ENCODE measurements at regions not wholly inside any gene's neighbourhood (a gene's known extent, or its start where the extent isn't known, plus 50 kb on each side); places are given as distances from the start of the nearest gene placed in this dataset.
"Not testable (repeated sequence)": the region's sequence is repeated elsewhere in the genome, so short reads cannot be mapped to it uniquely, and the experiment has no call there.

DNA sequence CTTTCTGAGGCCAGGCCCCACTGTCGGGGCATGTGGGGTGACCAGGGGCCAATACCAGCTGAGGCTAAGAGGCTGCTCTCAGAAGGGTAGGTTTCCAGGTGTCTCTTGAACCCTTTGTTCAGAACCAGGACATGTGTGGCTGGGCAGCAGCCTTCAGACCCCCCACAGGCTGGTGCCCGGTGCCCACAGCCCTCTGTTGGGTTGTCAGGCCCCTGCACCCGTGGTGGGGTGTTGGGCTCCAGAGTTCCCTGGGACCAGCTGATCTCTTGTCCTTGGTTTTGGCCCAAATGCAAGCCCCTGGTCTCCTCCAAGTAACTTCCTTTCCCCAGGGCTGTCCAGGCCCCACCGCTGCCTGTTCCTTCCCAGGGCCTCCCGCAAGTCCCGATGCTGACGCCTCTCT is 226.0 kb downstream of the TMEM121 start:
- not testable (repeated sequence) for DNase-seq (ENCODE audit: low read depth)

DNA sequence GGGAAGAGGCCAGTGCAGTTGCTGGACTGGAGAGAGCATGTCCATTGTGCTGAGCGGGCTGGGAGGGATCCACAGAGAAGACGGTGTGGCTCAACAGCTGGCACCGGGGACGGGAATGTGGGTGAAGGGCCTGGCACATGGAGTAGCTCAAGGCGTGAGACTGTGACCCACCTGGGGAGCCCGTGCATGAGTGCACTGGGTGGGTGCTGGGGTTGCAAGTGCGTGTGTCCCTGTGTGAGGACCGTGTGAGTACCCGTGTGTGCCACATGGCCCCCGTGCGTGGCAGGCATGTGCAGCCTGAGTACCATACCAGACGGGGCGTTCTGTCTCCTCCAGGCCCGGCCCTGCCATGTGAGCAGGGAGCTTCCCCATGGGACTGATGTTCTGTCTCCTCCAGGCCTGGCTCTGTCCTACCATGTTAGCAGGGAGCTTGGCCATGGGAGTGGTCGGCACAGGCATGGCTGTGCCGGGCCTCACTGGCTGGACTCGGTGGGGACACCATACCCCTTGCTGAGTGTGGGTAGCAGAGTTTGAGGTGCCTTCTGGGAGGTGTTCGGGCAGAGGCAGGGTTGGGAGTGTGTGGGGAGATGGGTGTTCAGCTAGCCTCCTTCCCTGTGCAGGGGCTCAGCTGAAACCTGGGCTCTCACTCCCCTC is 234.4 kb downstream of the TMEM121 start:
- no peak for DNase-seq (ENCODE audit: low read depth)

DNA sequence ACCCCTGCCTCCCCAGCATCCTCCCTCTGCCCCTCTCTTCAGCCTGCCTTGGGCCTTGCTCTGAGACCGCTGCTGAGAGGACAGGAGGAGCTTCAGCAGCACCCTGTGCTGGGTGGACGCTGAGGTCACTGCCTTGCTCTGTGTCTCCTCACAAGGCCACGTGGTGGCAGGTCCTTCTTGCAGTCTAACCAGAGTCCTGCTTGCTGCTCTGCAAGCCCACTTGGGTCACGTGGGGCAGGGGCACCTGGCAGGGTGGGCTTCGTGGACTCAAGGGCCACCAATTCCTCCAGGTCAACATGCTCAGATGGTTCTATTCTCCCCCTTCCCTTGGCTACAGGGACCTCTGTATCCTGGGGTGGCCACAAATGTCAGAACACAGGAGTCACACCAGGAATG is 235.0 kb downstream of the TMEM121 start:
- not testable (repeated sequence) for DNase-seq (ENCODE audit: low read depth)

DNA sequence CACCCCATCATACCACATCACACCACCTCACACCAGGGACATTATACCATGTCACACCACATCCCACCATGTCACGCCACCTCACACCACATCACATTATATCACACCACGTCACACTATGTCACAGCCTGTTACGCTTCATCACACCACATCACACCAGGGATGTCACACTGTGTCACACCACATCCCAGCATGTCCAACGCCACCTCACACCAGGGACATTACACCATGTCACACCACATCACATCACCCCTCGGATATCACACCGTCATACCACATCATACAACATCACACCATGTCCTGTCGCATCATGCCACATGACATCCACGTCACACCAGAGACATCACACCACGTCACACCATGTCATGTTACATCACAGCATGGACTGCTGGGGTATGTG is 235.5 kb downstream of the TMEM121 start:
- no peak for DNase-seq (ENCODE audit: low read depth)

DNA sequence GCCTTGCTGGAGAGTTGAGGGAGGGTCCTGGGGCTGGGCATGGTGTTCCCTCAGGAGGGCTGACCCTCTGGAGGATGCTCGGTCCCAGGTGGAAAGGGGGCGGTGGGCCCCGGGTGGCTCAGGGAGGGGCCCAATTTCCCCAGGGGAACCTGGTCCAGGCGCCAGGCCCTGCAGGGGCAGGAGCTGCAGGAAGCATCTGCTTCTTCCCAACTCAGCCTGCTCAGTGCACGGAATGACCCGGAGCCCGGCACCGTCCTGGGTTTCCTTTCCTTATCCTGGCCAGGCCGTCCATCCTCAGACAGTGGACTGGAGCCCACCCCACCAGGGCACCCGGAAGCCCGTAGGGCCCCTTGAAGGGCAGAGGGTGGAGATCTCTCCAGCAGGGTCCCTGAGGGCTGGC is 235.9 kb downstream of the TMEM121 start:
- not testable (repeated sequence) for DNase-seq (ENCODE audit: low read depth)

DNA sequence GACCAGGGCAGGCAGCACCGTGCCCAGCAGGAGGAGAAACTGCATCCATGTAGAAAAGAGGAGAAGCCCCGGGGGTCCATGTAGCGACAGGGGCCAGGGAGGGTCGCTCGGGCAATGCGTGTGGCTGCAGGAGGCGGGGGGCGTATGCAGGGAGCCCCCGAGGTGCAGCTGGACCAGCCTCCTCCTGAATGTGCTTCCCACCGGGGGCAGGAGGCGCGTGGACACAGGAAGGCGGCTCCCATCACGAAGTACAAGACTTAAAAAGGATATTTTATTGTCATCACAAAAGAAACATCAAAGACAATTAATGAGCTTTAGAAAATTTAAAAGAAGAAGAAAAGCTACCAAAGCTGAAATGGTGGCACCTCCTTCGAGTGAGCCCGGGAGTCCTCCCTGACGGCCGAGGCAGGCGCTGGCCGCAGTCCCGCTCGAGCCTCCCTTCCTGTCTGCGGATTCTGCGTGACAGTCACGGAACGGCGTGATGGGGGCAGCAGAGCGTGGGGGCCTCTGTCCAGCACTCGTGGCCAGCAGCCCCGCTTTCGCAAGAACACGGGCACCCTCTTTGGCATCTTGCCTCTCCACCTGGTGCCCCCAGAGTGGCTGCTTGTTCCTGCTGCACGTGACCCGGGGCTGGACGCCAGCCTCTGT is 238.0 kb downstream of the TMEM121 start:
- not testable (repeated sequence) for DNase-seq (ENCODE audit: low read depth)

DNA sequence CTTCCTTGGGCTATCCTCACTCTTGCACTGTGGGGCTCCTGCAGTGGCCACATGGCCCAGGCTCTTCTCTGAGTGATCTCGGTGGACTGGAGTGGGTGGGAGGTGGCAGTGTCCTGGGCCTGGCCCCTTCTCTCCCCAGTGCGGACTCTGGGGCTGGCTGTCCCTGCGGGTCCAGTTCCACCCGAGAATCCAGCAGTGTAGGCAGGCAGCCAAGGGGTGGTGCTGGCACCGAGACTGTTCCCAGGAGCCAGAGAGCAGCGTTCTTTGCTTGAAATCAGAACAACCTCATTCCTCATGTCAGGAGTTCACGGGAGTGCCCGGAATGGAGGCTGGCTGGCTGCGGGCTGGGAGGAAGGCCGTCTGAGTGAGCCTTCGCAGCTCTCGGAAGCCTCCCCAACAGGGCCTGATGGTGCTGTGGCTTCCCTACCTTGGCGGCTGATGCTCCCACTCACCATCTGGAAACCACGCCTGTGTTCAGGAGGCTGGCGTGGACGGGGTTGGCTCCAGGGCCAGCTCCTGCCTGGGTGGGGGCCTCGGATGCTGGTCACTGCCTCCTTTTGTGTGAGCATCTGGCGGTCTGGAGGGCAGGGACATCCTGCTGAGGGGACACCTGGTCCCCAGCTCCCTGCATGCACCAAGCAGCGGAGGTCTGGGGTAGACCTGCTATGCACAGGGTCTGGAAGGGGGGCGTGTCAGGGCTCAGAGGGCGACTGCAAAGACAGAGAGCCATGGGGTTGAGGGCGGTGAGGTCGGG is 238.9 kb downstream of the TMEM121 start:
- not testable (repeated sequence) for DNase-seq (ENCODE audit: low read depth)

DNA sequence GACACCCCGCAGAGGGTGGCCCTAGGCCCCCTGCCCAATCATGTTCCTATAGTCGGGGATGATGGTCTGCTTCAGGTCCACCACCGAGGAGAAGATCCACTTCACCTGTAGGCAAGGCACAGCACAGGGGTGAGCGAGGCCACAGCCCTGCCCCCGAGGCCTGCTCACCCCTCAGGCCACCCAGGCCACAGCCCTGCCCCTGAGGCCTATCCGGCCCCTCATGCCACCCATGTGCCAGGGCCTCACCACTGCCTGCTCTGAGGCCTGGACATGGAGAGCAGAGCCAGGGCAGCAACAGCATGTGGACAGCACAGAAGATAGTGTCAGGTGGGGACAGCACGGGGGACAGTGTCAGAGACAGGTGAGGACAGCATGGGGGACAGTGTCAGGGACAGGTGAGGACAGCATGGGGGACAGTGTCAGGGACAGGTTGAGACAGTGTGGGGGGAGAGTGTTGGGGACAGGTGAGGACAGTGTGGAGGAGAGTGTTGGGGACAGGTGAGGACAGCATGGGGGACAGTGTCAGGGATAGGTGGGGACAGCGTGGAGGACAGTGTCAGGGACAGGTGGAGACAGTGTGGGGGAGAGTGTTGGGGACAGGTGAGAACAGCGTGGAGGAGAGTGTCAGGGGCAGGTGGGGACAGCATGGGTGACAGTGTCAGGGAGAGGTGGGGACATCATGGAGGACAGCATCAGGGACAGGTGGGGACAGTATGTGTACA is 239.7 kb downstream of the TMEM121 start:
- DNase-seq (ENCODE audit: low read depth), result no peak

DNA sequence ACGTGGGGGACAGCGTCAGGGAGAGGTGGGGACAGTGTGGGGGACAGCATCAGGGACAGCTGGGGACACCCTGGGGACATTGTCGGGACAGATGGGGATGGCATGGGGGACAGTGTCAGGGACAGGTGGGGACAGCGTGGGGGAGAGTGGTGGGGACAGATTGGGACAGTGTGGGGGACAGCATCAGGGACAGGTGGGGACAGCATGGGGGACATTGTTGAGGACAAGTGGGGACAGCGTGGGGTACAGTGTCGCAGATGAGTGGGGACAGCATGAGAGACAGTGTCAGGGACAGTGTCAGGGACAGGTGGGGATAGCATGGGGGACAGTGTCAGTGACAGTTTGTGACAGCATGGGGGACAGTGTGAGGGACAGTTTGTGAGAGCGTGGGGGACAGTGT is 240.9 kb downstream of the TMEM121 start:
- DNase-seq (ENCODE audit: low read depth), result no peak

DNA sequence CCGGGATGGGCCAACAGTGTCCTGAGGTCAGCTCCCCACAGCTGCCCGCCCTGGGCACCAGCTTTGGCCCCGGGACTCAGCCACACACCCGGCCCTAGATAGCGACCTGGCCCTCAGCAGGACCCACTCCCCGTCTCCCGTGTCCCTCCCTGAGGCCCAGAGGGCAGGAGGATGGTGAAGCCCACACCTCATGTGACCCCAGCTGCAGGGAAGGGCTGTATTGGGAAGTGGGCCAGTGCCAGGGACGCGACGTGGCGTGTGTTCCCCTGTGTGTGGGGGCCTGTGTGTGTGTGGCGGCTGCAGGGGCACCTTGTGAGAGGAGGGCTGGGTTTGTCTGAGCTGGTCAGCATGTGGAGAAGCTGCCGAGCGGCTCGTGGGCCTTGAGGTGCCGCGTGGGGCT is 241.7 kb downstream of the TMEM121 start:
- DNase-seq (ENCODE audit: low read depth), result not testable (repeated sequence)

DNA sequence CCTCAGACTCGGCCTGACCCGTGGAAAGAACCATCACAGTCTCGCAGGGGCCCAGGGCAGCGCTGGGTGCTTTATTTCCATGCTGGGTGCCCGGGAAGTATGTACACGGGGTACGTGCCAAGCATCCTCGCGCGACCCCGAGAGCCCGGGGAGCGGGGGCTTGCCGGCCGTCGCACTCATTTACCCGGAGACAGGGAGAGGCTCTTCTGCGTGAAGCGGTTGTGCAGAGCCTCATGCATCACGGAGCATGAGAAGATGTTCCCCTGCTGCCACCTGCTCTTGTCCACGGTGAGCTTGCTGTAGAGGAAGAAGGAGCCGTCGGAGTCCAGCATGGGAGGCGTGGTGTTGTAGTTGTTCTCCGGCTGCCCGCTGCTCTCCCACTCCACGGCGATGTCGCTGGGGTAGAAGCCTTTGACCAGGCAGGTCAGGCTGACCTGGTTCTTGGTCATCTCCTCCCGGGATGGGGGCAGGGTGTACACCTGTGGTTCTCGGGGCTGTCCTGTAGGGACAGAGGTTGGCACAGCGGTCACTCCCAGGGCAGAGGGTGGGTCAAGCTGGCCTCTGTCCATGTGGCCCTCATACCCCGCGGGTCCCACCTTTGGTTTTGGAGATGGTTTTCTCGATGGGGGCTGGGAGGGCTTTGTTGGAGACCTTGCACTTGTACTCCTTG is 242.8 kb downstream of the TMEM121 start:
- not testable (repeated sequence) for DNase-seq (ENCODE audit: low read depth)

DNA sequence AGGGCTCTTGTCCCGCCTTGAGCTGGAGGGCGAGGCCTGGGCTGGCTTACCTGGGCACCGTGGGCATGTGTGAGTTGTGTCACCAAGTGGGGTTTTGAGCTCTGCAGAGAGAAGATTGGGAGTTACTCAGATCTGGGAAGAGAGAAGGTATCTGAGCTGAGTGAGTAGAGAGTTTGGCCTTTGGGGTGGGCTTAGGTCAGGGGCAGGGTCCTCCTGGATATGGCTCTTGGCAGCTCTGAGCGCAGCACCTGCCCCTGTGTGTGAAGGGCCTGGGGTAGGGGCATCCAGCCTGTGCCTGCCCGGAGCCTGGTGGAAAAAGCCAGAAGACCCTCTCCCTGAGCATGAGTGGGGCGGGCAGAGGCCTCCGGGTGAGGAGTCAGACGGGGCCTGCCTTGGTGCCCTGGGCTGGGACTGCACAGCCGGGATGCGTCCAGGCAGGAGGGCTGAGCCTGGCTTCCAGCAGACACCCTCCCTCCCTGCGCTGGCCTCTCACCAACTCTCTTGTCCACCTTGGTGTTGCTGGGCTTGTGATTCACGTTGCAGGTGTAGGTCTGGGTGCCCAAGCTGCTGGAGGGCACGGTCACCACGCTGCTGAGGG is 244.3 kb downstream of the TMEM121 start:
- not testable (repeated sequence) for DNase-seq (ENCODE audit: low read depth)

DNA sequence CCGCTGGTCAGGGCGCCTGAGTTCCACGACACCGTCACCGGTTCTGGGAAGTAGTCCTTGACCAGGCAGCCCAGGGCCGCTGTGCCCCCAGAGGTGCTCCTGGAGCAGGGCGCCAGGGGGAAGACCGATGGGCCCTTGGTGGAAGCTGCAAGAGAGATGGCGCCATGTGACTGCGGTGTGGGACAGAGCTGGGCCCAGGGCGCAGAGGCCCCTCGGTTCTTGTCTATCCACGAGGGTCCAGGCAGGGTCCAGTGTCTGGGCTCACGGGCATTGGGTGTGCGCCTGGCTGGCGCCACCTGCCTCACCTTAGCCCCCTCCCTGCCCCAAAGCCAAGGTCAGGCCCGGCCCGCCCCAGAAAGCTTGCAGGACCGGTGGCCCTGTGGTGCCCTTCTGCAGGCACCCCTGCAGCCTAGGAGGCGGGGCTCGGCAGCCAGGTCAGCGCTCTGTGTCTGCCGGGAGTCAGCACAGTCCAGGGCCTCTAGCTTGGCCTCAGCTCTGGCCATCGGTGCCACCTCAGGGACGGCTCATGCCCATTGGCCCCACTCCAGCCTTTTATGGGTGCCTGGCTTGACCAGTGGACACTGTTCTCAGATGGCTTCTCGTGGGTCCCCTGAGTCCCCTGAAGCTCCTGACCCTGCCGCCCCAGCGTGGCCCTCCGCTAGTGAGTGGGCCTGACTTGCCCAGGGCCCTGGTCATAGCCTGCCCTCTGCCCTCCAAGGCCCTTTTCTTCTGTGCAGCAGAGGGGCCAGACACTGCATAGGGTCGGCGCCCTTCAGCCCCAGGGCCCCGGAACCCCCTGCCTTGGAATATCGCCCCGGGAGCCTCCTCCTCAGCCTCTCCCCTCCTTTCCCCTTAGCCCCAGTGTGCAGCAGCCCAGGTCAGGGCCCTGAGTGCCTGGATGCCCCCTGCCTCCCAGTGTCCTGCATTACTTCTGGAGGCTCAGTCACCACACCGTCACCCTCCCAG is 245.2 kb downstream of the TMEM121 start:
- not testable (repeated sequence) for DNase-seq (ENCODE audit: low read depth)

DNA sequence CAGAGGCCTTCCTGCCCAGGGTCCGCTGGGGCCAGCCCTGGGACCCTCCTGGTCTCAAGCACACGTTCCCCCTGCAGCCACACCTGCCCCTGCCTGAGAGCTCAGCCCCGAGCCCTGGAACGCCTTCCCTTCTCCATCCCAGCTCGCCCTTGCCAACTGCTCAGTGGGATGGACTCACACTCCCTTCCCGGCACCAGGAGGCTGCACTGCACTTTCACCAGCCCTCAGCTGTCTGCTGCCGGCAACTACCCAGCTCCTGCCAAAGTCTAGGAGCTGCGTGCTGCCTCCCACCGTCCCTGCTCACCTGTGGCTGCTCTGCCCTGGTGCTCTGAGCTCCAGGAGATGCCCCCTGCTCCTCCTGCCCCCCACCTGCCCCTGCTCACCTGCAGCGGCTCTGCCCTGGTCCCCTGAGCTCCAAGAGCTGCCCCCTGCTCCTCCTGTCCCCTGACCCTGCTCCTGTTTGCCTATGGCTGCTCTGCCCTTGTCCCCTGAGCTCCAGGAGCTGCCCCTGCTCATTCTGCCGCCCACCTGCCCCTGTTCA is 246.4 kb downstream of the TMEM121 start:
- DNase-seq (ENCODE audit: low read depth), result not testable (repeated sequence)

DNA sequence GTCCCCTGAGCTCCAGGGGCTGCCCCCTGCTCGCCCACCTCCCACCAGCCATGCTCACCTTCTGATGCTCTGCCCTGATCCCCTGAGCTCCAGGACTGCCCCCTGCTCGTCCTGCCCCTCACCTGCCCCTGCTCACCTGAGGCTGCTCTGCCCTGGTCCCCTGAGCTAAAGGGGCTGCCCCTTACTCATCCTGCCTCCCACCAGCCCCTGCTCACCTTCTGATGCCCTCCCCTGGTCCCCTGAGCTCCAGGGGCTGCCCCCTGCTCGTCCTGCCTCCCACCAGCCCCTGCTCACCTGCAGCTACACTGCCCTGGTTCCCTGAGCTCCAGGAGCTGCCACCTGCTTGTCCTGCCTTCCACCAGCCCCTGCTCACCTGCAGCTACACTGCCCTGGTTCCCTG is 247.2 kb downstream of the TMEM121 start:
- no peak for DNase-seq (ENCODE audit: low read depth)

DNA sequence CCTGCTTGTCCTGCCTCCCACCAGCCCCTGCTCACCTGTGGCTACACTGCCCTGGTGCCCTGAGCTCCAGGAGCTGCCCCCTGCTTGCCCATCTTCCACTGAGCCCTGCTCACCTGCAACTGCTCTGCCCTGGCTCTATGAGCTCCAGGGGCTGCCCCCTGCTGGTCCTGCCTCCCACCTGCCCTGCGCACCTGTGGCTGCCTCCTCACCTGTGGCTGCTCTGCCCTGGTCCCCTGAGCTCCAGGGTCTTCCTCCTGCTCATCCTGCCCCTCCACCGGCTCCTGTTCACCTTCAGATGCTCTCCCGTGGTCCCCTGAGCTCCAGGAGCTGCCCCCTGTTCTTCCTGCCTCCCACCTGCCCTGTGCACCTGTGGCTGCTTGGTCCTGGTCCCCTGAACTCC is 247.6 kb downstream of the TMEM121 start:
- no peak for DNase-seq (ENCODE audit: low read depth)

DNA sequence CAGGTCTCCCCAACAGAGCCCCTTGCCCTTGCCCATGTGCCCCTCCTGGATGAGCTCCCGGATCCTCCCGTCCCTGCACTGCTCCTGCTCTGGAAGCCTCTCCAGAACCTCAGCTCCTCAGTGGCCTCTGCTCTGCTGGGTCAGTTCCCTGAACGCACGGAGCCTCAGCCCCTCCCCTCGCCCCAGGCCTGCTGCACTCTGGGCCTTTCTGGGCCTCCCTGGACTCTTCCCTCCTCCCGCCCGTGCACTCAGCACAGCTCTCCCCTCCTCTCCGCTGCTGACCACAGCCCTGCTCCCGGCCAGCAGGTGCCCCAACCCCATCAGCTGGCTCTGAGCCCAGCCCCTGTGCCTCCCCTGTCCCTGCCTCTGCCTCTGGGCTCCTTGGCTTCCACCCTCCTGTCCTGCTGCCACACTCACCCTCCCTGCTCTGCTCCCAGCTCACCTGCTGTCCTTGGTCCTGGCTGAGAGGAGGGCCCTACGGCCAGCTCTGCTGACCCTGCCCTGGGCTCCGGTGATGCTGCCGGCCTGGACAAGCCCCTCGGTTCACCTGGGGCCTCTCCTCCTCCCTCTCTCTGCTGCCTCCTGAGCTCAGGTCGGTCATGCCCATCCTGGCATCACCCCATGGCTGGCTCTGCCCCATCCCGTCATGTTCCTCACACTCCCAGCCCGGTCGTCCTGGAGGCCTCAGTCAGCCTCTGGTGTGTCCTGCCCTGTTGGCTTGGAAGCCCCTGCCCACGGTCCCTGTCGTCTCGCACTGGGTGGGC is 248.4 kb downstream of the TMEM121 start:
- DNase-seq (ENCODE audit: low read depth), result not testable (repeated sequence)

DNA sequence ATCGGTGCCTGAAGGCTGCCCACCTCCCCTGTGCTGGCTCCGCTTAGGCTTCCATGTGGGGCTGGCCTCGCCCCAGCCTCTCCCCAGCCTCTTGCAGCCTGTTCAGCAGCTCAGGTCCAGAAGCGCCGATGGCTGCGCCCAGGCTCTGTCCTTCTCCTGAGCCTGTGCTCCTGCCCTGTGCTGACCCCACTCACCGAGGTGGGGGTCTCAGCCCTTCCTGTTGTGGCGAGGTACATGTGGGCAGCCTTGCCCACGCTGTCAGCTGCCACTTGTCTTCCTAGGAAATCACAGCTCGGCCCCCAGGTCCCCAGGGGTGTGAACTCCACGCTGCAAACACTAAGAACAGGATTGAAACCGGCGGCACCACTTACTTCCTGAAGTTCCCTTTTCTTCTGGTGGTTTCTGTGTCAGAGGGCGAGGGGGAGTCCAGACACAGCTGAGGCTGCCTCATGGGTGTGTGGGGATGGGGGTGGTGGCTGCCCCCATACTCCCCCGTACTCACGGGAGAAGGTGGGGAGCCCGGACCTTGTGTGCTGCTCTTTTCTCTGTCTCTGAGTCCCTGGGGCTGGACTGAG is 249.1 kb downstream of the TMEM121 start:
- DNase-seq (ENCODE audit: low read depth), result not testable (repeated sequence)

DNA sequence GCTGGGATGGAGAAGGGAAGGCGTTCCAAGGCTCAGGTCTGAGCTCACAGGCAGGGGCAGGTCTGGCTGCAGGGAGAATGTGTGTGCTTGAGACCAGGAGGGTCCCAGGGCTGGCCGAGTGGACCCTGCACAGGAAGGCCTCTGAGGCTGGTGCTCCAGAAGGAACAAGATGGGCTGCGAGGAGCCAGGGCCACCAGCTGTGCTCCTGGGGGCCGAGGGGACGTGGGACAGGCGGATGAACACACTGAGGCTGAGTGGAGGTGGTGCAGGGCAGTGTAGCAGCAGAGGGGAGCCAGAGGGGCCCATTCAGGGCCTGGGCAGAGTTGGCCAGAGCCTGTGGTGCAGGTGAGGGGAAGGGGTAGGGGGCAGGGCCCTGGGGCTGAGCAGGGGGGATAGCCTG is 249.7 kb downstream of the TMEM121 start:
- DNase-seq (ENCODE audit: low read depth), result not testable (repeated sequence)
